Activated CD4-positive, CD25-positive, alpha-beta regulatory T cell treated with anti-CD3 and anti-CD28 coated beads, Interleukin-2, amount 50 U/mL, for 24 hours (primary cell): ENCODE measurements at regions not wholly inside any gene's neighbourhood (a gene's known extent, or its start where the extent isn't known, plus 50 kb on each side); places are given as distances from the start of the nearest gene placed in this dataset.

ENCODE experiments used
- ATAC-seq, 2 donors: fragments of 150-1000 bp; cut with Tn5 transposase; one replicate each; pipeline ENCODE4 v1.10.0; 2021; ENCODE audit warnings: mild to moderate bottlenecking in 1 of 2, moderate library complexity in 1 of 2

DNA sequence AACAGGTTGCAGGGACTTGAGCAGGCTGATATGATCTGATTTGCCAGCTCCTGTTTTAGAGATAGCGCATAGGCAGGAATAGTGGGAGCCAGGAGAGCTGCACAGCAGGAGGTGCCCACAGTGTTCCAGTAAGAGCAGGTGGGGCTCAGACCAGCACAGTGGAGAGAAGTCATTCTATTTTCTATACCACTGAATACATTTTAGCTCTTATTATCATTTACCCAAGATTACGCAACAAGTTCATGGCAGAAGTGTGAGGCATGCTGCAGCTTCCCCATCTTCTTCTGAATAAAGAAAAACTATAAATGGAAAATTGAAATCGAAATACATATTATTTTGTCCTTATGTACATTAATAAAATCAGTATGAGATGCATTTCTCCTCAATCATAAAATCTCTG is 114.7 kb upstream of the EDNRA start:
- ATAC-seq: no peak

DNA sequence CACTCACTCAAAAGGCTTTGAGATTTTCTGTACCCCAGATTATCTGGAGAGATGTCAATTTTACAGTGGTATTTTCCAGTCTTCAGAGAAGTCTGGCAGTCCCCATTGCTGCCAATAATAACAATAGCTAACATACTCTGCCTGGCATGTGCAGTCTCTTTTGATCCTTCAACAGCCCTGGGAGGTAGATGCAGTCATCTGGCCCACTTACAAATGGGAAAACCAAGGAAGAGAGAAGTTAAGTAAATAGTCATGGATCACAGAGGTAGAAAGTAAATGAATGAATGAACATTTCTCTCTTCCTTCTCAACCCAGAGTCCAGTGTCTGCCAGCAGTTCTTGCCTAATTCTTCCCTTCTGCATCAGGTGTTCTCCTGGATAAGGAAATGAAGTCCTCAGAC is 113.0 kb upstream of the EDNRA start:
- ATAC-seq: no peak

GRCh38 chr4:147368948-147369347 is 111.9 kb upstream of the EDNRA start:
- ATAC-seq: no peak

GRCh38 chr4:147370473-147370872 is 110.4 kb upstream of the EDNRA start:
- no peak for ATAC-seq

- no peak for ATAC-seq
Measured at GRCh38 chr4:147370881-147371280, 110.0 kb upstream of the EDNRA start.

- no peak for ATAC-seq
Measured at GRCh38 chr4:147371661-147372060, 109.2 kb upstream of the EDNRA start.

DNA sequence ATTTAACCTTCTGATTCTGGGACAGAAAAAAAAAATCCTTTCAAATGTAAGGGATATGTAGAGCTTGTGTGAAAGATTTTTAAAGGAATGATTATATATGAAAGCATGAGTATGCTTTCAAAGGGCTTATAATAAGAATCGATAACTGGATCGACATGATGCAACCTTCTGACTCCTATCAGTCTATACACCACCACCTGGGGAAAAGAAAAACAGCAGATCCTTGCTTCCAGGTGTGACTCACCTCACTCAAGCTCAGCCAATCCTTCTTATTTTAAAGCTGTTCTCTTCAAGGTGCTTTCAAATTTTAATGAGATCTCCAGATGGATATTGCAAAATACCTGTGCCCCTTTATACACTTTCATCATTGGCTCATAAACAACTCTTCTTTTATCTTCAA is 102.1 kb upstream of the EDNRA start:
- ATAC-seq: no peak

GRCh38 chr4:147381749-147382148 is 99.1 kb upstream of the EDNRA start:
- no peak for ATAC-seq

- no peak for ATAC-seq
Measured at GRCh38 chr4:147388018-147388417, 92.9 kb upstream of the EDNRA start.

- ATAC-seq: no peak
Measured at GRCh38 chr4:147396105-147396504, 84.8 kb upstream of the EDNRA start.

GRCh38 chr4:147398556-147398955 is 82.3 kb upstream of the EDNRA start:
- no peak for ATAC-seq

- ATAC-seq: no peak
Measured at GRCh38 chr4:147400721-147401120, 80.2 kb upstream of the EDNRA start.

GRCh38 chr4:147401221-147401620 is 79.7 kb upstream of the EDNRA start:
- no peak for ATAC-seq

DNA sequence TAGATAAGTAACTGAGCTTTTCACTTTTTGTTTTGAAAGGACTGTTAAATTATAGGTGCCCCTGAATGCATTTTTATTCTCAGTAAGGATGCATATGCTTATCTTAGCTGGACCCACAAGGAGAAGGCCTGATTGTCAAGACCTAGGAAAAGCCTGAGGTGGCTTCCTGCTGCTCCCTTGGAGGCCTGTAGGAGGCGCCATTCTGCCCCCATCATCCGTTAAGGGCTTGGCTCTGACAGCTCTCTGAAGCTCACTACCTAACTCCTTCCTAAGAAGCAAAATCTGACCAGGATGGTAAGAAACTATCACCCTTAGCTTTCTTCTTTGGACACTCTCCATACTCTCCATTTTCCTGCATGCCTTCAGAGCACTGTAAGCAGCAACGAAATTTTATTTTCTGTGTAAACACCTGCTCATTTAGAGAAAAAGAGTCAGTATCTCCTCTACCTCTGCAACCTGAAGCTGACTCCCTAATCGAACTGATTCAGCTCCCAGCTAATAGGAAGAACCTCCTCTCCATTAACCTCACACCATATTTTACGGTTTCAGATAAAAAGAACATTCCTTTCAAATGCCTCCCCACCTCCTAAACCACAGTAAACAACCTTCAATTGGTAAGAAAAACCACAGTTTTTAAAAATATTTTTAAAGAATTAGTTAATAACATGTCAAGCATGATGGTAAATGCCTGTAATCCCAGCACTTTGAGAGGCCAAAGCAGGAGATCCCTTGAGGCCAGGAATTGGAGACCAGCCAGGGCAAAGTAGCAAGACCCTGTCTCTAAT is 73.4 kb upstream of the EDNRA start:
- ATAC-seq: no peak

DNA sequence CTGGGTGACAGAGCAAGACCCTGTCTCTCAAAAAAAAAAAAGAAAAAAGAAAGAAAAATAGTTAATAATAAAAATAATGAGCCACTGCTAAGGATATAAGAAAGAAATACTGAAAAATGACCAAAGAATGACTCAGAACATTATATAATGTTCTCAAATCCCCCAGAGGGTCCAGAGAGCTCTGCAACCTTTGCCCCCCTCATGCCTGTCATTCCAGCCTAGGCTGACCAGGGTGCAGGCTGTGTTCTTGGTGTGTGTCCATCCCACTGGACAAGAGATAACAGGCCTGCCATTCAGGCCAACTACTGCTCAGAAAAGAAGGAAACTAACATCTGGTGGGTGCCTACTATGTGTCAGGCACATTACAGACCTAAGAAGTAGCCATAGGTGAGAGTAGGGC is 72.7 kb upstream of the EDNRA start:
- ATAC-seq: no peak

GRCh38 chr4:147409350-147409749 is 71.5 kb upstream of the EDNRA start:
- no peak for ATAC-seq

DNA sequence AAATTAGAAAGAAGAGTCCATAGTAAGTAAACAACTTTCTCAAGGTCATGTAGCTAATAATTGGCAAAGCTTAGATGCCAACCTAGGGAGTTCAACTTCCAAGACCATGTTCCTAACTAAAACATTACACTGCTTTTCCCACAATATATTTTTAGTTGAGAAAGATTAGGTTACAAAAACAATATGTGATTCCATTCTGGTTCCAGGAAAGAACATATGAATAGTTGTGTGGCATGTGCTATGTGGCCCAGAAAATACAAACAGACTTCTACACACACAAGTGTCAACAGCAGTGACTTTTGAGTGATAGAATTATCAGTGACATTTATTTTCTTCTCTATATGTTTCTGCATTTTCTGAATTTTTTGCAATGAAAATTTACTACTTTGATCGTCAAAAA is 62.7 kb upstream of the EDNRA start:
- no peak for ATAC-seq

DNA sequence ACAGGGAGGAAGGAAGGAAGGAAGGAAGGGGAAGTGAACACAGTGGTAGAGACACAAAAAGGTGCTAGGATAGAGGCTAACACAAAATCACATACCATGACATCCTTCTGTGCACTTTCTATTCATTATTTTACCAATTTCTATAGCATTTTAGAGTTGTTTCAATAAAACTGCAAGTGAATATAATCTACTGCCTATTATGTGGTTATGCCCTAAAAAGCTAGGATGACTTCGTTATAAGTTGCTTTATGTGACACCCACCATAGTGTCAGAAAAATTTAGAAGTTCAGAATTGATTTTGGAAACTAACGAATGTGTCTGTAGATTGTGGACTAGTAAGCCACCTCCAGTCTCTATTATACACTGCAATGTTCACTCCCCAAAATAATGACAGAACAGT is 59.4 kb upstream of the EDNRA start:
- no peak for ATAC-seq

- ATAC-seq: no peak
Measured at GRCh38 chr4:147423229-147423628, 57.7 kb upstream of the EDNRA start.

GRCh38 chr4:147425019-147425418 is 55.9 kb upstream of the EDNRA start:
- no peak for ATAC-seq

DNA sequence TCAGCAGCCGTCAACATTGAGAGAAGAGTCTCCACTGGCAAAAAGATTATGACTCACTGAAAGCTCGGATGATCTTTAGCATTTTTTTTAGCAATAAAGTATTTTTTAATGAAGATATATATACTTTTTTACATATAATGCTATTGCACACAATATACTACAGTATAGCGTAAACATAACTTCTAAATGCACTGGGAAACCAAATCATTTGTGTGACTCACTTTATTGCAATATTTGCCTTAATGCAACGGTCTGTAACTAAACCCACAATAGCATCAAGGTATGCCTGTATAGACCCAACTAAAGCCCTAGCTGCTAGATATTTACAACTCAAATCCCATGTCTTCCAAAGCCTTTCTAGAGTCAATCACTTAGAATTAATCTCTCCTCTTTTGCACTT is 52.3 kb upstream of the EDNRA start:
- no peak for ATAC-seq

- ATAC-seq: no peak
Measured at GRCh38 chr4:147430111-147430510, 50.8 kb upstream of the EDNRA start.
